GM21786 (cell line): ENCODE measurements at regions not wholly inside any gene's neighbourhood (a gene's known extent, or its start where the extent isn't known, plus 50 kb on each side); places are given as distances from the start of the nearest gene placed in this dataset.
"Not testable (repeated sequence)": the region's sequence is repeated elsewhere in the genome, so short reads cannot be mapped to it uniquely, and the experiment has no call there.

Experiments used
- ATAC-seq: cut with Tn5 transposase; IDR thresholded peaks from one replicate; pipeline ENCODE4 v1.9.1; 2021; ENCODE audit not compliant: unreplicated experiment

GRCh38 chr12:124654666-124655047 lies 87.2 kb upstream of the NCOR2 start:
- no peak for ATAC-seq

- no peak for ATAC-seq
Observed at GRCh38 chr12:124653169-124653931, 85.9 kb upstream of the NCOR2 start.

- ATAC-seq = no peak
Observed at GRCh38 chr12:124652661-124653060, 85.2 kb upstream of the NCOR2 start.

GRCh38 chr12:124651516-124652273 lies 84.3 kb upstream of the NCOR2 start:
- no peak for ATAC-seq

GRCh38 chr12:124650912-124651311 lies 83.5 kb upstream of the NCOR2 start:
- no peak for ATAC-seq

- ATAC-seq = no peak
Observed at GRCh38 chr12:124648710-124649384, 81.4 kb upstream of the NCOR2 start.

GRCh38 chr12:124647316-124647715 lies 79.9 kb upstream of the NCOR2 start:
- ATAC-seq = no peak

GRCh38 chr12:124646385-124647230 lies 79.2 kb upstream of the NCOR2 start:
- no peak for ATAC-seq

- no peak for ATAC-seq
Observed at GRCh38 chr12:124645530-124646244, 78.3 kb upstream of the NCOR2 start.

- ATAC-seq = not testable (repeated sequence)
Observed at GRCh38 chr12:124643768-124644167, 76.4 kb upstream of the NCOR2 start.

- no peak for ATAC-seq
Observed at GRCh38 chr12:124642105-124642504, 74.7 kb upstream of the NCOR2 start.

- ATAC-seq = no peak
Observed at GRCh38 chr12:124641591-124641990, 74.2 kb upstream of the NCOR2 start.

GRCh38 chr12:124640056-124640455 lies 72.6 kb upstream of the NCOR2 start:
- no peak for ATAC-seq

GRCh38 chr12:124639122-124639806 lies 71.9 kb upstream of the NCOR2 start:
- ATAC-seq = no peak

- ATAC-seq = no peak
Observed at GRCh38 chr12:124637581-124637981, 70.2 kb upstream of the NCOR2 start.

- ATAC-seq = no peak
Observed at GRCh38 chr12:124637163-124637562, 69.8 kb upstream of the NCOR2 start.

- ATAC-seq = no peak
Observed at GRCh38 chr12:124636138-124636978, 68.9 kb upstream of the NCOR2 start.

- no peak for ATAC-seq
Observed at GRCh38 chr12:124635316-124635715, 67.9 kb upstream of the NCOR2 start.
